ENCODE measurements at regions not wholly inside any gene's neighbourhood (a gene's known extent, or its start where the extent isn't known, plus 50 kb on each side); places are given as distances from the start of the nearest gene placed in this dataset.

- TF ChIP-seq CTCF (conservative IDR thresholded peaks at IDR 0.05 in 1 of 2, IDR thresholded peaks at IDR 0.05 in 1 of 2; ENCODE audit: low read depth in 1 of 2, low read length in 2 of 2) (no peak), EZH2 (IDR thresholded peaks at IDR 0.05; ENCODE audit: low read length, missing control alignments) (no peak)
Measured at GRCh38 chr4:17358241-17358640, 153.6 kb downstream of the QDPR start.
